ENCODE measurements at regions not wholly inside any gene's neighbourhood (a gene's known extent, or its start where the extent isn't known, plus 50 kb on each side); places are given as distances from the start of the nearest gene placed in this dataset.
"Not testable (repeated sequence)": the region's sequence is repeated elsewhere in the genome, so short reads cannot be mapped to it uniquely, and the experiment has no call there.

DNA sequence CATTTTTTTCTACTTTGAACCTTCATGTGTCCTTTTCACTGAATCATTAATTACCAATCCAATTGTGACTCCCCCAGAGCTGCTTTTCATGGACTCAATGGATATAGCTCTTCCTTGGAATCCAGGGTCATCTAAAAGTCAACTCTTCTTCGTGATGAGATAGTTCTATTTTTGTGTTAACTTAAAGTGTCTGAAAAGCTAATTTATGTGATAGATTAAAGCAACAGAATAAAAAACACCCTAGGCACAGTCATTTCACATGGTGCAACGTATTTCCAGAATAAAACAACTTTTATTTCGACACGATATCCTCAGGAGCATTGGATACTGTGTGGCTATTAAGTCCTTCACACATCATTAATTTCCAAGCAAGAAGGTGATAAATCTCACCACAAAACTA, 250.6 kb upstream of the SPHKAP start:
- peaks cover 19% of the 10 kb centered on the region for H3K9me3 Mint-ChIP-seq (ENCODE audit: low read depth)
- no peaks in the 10 kb centered on the region for H3K27me3 Mint-ChIP-seq
- no peak overlapping the region for H3K27ac Mint-ChIP-seq
- H3K4me1 Mint-ChIP-seq (ENCODE audit: low read depth) = no peaks in the 10 kb centered on the region
- no peak for DNase-seq (ENCODE audit: low spot score, unreplicated experiment)
- no peak for TF ChIP-seq CTCF (IDR thresholded peaks at IDR 0.05; ENCODE audit: unreplicated experiment)
- H3K36me3 Mint-ChIP-seq (ENCODE audit: insufficient read depth) = no peaks in the 10 kb centered on the region
- H3K4me3 Mint-ChIP-seq (ENCODE audit: low read depth) = no peak overlapping the region

DNA sequence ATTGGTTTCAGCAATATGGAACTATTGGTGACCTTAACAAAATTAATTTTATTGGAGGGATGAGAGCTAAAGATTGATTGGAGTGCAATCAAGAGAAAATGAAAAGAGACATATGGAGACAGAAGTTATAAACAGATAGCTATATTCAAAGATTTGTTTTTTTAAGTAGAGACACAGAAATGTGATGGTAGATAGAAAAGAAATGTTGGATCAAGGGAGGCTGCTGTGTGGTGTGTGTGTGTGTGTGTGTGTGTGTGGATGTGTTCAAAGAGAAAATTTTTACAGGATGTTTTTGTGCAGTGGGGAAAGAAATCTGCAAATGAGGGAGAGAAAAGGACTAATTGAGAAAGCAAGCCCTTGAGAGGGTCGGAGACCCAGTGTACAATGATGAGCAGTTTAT, 249.5 kb upstream of the SPHKAP start:
- no peak for DNase-seq (ENCODE audit: low spot score, unreplicated experiment)
- no peak for TF ChIP-seq CTCF (IDR thresholded peaks at IDR 0.05; ENCODE audit: unreplicated experiment)
- Mint-ChIP-seq H3K4me3 (ENCODE audit: low read depth) (no peak overlapping the region), H3K36me3 (ENCODE audit: insufficient read depth) (peaks cover 2% of the 10 kb centered on the region), H3K27ac (no peak overlapping the region), H3K9me3 (ENCODE audit: low read depth) (peaks cover 24% of the 10 kb centered on the region), H3K4me1 (ENCODE audit: low read depth) (no peaks in the 10 kb centered on the region), H3K27me3 (no peaks in the 10 kb centered on the region)

DNA sequence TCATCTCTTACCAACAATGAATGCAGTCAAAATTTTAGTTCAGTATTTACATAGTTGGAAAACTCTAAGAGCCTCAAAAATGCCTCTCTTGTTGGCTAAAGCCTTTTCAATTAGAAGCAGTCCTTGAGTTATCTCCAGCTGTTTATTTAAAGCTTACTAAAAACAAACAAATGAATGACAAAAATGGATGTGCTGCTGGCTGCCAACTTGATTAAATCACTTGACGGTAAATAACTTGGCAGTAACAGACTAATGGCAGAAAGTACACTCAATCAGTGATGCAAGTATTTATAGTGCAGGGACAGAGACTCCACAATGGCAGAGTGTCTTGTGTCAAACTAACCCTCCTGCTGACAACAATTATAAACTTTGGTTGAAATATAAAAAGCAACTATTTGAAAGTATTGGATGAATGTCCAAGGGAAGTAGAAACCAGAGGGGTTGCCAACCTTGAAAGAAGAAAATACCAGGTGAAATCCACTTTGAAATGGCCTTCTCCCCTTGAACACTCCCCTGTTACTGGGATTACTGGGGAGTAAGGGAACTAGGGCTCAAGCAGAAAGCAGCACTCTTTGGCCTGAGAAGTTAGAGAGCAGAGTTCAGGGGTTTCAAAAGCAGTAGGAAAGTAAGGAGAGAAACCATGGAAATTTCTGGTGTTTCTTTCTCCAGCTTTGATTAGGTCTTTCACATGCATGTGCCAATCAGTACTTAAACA, 245.2 kb upstream of the SPHKAP start:
- H3K9me3 Mint-ChIP-seq (ENCODE audit: low read depth) = peaks cover 24% of the 10 kb centered on the region
- DNase-seq (ENCODE audit: low spot score, unreplicated experiment) = no peak
- H3K27ac Mint-ChIP-seq = no peak overlapping the region
- no peaks in the 10 kb centered on the region for H3K27me3 Mint-ChIP-seq
- TF ChIP-seq CTCF (IDR thresholded peaks at IDR 0.05; ENCODE audit: unreplicated experiment) = no peak
- H3K4me1 Mint-ChIP-seq (ENCODE audit: low read depth) = no peaks in the 10 kb centered on the region
- H3K4me3 Mint-ChIP-seq (ENCODE audit: low read depth) = no peak overlapping the region
- peaks cover 2% of the 10 kb centered on the region for H3K36me3 Mint-ChIP-seq (ENCODE audit: insufficient read depth)

DNA sequence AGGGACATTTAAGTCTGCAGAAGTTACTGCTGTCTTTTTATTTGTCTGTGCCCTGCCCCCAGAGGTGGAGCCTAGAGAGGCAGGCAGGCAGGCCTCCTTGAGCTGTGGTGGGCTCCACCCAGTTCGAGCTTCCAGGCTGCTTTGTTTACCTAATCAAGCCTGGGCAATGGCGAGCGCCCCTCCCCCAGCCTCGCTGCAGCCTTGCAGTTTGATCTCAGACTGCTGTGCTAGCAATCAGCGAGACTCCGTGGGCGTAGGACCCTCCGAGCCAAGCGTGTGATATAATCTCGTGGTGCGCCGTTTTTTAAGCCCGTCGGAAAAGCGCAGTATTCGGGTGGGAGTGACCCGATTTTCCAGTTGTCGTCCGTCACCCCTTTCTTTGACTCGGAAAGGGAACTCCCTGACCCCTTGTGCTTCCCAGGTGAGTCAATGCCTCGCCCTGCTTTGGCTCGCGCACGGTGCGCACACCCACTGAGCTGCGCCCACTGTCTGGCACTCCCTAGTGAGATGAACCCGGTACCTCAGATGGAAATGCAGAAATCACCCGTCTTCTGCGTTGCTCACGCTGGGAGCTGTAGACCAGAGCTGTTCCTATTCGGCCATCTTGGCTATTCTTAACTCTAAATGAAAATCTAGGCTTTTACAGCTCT, 244.0 kb upstream of the SPHKAP start:
- H3K9me3 Mint-ChIP-seq (ENCODE audit: low read depth) = peaks cover 24% of the 10 kb centered on the region
- H3K4me3 Mint-ChIP-seq (ENCODE audit: low read depth) = peak overlapping the region; percentile 35
- not testable (repeated sequence) for DNase-seq (ENCODE audit: low spot score, unreplicated experiment); H3K27me3 Mint-ChIP-seq; H3K36me3 Mint-ChIP-seq (ENCODE audit: insufficient read depth); H3K4me1 Mint-ChIP-seq (ENCODE audit: low read depth); H3K27ac Mint-ChIP-seq

DNA sequence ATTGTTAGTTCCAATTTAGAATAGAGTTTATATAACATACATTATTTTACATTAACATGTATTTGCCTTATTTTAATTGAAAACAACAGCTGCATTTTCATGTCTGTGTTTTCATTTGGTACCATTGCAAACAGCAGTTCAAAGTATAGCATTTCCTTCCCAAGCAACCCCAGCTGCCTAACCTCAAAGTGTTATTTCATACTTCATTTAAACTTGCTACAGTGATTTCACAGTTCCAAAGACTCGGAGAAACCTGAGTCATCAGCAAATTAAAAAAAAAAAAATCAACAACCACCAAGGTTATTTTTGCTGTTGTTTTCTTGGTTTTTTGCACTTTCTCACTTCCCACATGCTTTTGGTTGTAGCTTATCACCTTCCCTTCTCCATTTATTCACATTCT, 236.5 kb upstream of the SPHKAP start:
- Mint-ChIP-seq H3K36me3 (ENCODE audit: insufficient read depth) (no peaks in the 10 kb centered on the region), H3K27ac (no peak overlapping the region), H3K9me3 (ENCODE audit: low read depth) (peaks cover 3% of the 10 kb centered on the region), H3K4me3 (ENCODE audit: low read depth) (no peak overlapping the region), H3K27me3 (no peaks in the 10 kb centered on the region), H3K4me1 (ENCODE audit: low read depth) (peaks cover 7% of the 10 kb centered on the region)
- DNase-seq (ENCODE audit: low spot score, unreplicated experiment) = no peak
- TF ChIP-seq CTCF (IDR thresholded peaks at IDR 0.05; ENCODE audit: unreplicated experiment) = no peak

- no peak overlapping the region for H3K27ac Mint-ChIP-seq
- H3K4me1 Mint-ChIP-seq (ENCODE audit: low read depth) = peaks cover 7% of the 10 kb centered on the region
- no peak overlapping the region for H3K4me3 Mint-ChIP-seq (ENCODE audit: low read depth)
- no peaks in the 10 kb centered on the region for H3K36me3 Mint-ChIP-seq (ENCODE audit: insufficient read depth)
- H3K27me3 Mint-ChIP-seq = no peaks in the 10 kb centered on the region
- peaks cover 3% of the 10 kb centered on the region for H3K9me3 Mint-ChIP-seq (ENCODE audit: low read depth)
- TF ChIP-seq CTCF (IDR thresholded peaks at IDR 0.05; ENCODE audit: unreplicated experiment) = no peak
- no peak for DNase-seq (ENCODE audit: low spot score, unreplicated experiment)
These were observed 236.0 kb upstream of the SPHKAP start for GRCh38 chr2:228417526-228417925.

All from progenitor cell of endocrine pancreas (in vitro differentiated cells).